Sigmoid colon (tissue), 4 donors: ENCODE measurements at regions not wholly inside any gene's neighbourhood (a gene's known extent, or its start where the extent isn't known, plus 50 kb on each side); places are given as distances from the start of the nearest gene placed in this dataset.

ENCODE experiments used
- EP300 ChIP-seq, 4 donors: sonication (generic); formaldehyde crosslinking; IDR thresholded peaks; one replicate each; pipeline ENCODE4 v1.6.1; 2017; ENCODE audit warnings: antibody characterized with exemption in 4 of 4
- POLR2A ChIP-seq, 2 donors: fragments of 450-650 bp; IDR thresholded peaks; one replicate each; pipeline ENCODE4 v1.6.1; 2016; ENCODE audit warnings: antibody characterized with exemption in 2 of 2, mild to moderate bottlenecking in 2 of 2, moderate library complexity in 2 of 2
- POLR2AphosphoS5 ChIP-seq, 4 donors: sonication (generic); formaldehyde crosslinking; IDR thresholded peaks; one replicate each; pipeline ENCODE4 v1.6.1; 2017; ENCODE audit warnings: antibody characterized with exemption in 4 of 4
- TF ChIP-seq, protein P1 (sequence below), 4 experiments: fragments of 450-650 bp in 3 of 4; fragments of 200-600 bp in 1 of 4; IDR thresholded peaks; one replicate each; pipeline ENCODE4 v1.5.1; 2016 to 2019; ENCODE audit warnings: antibody characterized with exemption in 4 of 4, mild to moderate bottlenecking in 3 of 4, moderate library complexity in 2 of 4

DNA sequence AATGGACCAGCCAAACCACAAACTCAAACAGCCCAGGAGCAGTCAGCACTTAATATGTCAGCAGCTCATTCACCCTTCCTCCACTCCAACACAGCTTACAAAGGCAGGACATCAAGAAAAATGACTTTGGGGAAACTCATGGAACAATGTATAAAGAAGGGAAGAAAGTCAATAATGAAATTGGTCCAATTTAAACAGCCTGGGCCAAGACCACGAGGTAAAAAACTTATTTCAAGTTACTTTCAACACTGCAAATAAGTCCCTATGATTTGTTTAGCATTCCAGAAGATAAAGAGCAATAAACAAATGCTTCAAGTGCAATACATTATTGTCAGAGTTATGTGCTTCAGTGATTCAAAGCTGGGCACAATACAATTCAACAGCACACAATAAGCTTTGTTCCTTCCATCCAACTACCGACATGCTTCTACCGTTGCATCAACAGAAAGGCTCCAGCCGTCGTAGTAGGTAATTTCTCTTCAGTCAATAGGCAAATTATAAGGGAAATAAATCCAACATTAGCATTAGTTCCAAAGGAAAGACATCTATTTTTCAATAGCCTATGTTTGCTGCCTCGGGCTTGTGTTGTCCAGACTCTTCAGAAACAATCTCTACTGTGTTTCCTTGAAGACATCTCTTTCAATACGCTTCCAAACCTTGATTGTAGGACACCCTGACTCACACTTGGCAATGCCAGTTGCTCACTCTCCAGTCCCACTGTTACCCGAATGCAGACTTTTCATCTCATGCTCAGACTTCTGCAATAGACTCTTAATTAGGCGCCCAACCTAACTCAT lies 225.7 kb downstream of the NUAK1 start:
- TF ChIP-seq, protein P1, sequence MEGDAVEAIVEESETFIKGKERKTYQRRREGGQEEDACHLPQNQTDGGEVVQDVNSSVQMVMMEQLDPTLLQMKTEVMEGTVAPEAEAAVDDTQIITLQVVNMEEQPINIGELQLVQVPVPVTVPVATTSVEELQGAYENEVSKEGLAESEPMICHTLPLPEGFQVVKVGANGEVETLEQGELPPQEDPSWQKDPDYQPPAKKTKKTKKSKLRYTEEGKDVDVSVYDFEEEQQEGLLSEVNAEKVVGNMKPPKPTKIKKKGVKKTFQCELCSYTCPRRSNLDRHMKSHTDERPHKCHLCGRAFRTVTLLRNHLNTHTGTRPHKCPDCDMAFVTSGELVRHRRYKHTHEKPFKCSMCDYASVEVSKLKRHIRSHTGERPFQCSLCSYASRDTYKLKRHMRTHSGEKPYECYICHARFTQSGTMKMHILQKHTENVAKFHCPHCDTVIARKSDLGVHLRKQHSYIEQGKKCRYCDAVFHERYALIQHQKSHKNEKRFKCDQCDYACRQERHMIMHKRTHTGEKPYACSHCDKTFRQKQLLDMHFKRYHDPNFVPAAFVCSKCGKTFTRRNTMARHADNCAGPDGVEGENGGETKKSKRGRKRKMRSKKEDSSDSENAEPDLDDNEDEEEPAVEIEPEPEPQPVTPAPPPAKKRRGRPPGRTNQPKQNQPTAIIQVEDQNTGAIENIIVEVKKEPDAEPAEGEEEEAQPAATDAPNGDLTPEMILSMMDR (IDR thresholded peaks at IDR 0.05), result no peak
- TF ChIP-seq POLR2A (IDR thresholded peaks at IDR 0.05) (no peak), POLR2AphosphoS5 (IDR thresholded peaks at IDR 0.05) (no peak), EP300 (IDR thresholded peaks at IDR 0.05) (no peak)
